RWPE2 (cell line): ENCODE measurements at regions not wholly inside any gene's neighbourhood (a gene's known extent, or its start where the extent isn't known, plus 50 kb on each side); places are given as distances from the start of the nearest gene placed in this dataset.

Source experiments
- ATAC-seq: fragments of 200-7000 bp; cut with Tn5 transposase; 3 replicates; pipeline ENCODE4 v1.9.1; 2021; ENCODE audit warnings: low read depth
- DNase-seq: peaks from one replicate; pipeline ENCODE4 v3.0.0-alpha.2; 2020; ENCODE audit warnings: low spot score
- H3K27ac ChIP-seq: fragments of 450-650 bp; 2 replicates; pipeline ENCODE4 v1.5.1; 2017; ENCODE audit warnings: mild to moderate bottlenecking; ENCODE audit not compliant: poor library complexity, severe bottlenecking
- H3K27me3 ChIP-seq: fragments of 250-450 bp; sonication (Bioruptor Pico); 2 replicates; pipeline ENCODE4 v1.5.1; 2021; ENCODE audit warnings: mild to moderate bottlenecking, moderate library complexity; ENCODE audit not compliant: insufficient read depth, poor library complexity, severe bottlenecking
- H3K36me3 ChIP-seq: fragments of 250-450 bp; sonication (Bioruptor Pico); 2 replicates; pipeline ENCODE4 v1.5.1; 2020; ENCODE audit warnings: low read depth, mild to moderate bottlenecking, moderate library complexity
- H3K4me1 ChIP-seq: fragments of 250-450 bp; sonication (Bioruptor Pico); 2 replicates; pipeline ENCODE4 v1.5.1; 2021; ENCODE audit warnings: mild to moderate bottlenecking, moderate library complexity; ENCODE audit not compliant: insufficient read depth, poor library complexity, severe bottlenecking
- H3K4me3 ChIP-seq: fragments of 250-450 bp; sonication (Bioruptor Pico); 2 replicates; pipeline ENCODE4 v1.5.1; 2021; ENCODE audit warnings: mild to moderate bottlenecking, moderate library complexity; ENCODE audit not compliant: severe bottlenecking
- H3K9me3 ChIP-seq: fragments of 250-450 bp; sonication (Bioruptor Pico); 2 replicates; pipeline ENCODE4 v1.5.1; 2021; ENCODE audit warnings: mild to moderate bottlenecking, moderate library complexity; ENCODE audit not compliant: severe bottlenecking
- CTCF ChIP-seq: fragments of 450-650 bp; IDR thresholded peaks from one replicate; pipeline ENCODE4 v1.5.1; 2017; ENCODE audit warnings: mild to moderate bottlenecking, moderate library complexity; ENCODE audit not compliant: poor library complexity, severe bottlenecking

DNA sequence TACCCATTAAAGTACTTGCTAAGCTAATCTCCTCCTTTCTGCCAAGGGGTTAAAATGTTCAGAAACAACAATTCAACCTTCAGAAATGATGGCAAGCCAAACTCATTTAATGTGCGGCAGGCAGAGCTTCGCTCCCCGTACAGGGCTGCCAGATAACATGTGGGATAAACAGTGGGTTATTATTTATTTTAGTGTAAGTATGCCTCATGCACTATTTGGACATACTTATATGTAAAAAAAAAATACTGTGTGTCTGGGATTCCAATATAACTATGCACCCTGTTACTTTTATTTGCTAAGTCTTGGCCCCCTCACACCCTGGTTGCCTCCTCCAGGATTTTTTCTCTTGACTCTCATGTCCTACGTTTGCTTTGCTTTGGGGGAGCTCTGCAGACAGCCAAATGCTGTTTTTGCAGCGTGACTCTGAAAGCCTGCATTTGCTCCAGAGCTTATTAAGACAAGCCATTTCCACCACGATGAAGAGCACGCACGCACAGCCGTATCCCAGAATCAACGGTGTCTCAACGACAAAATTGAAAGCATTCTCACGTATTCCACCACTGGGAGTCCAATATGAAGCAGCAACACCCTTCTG lies 86.5 kb upstream of the SHANK2 start:
- Histone ChIP-seq H3K4me3 (no peak overlapping the region), H3K36me3 (no peaks in the 10 kb centered on the region), H3K4me1 (peaks cover 9% of the 10 kb centered on the region), H3K9me3 (no peaks in the 10 kb centered on the region), H3K27ac (no peak overlapping the region), H3K27me3 (no peaks in the 10 kb centered on the region)
- DNase-seq (no peak), ATAC-seq (no peak)
- TF ChIP-seq CTCF: no peak

- Histone ChIP-seq H3K4me3 (no peak overlapping the region), H3K4me1 (peaks cover 9% of the 10 kb centered on the region), H3K27ac (no peak overlapping the region), H3K27me3 (no peaks in the 10 kb centered on the region), H3K9me3 (peaks cover 4% of the 10 kb centered on the region), H3K36me3 (no peaks in the 10 kb centered on the region)
- no peak for TF ChIP-seq CTCF
- peak; percentile 17 for DNase-seq
- ATAC-seq: no peak
Measured at GRCh38 chr11:71336996-71337754, 84.8 kb upstream of the SHANK2 start.

DNA sequence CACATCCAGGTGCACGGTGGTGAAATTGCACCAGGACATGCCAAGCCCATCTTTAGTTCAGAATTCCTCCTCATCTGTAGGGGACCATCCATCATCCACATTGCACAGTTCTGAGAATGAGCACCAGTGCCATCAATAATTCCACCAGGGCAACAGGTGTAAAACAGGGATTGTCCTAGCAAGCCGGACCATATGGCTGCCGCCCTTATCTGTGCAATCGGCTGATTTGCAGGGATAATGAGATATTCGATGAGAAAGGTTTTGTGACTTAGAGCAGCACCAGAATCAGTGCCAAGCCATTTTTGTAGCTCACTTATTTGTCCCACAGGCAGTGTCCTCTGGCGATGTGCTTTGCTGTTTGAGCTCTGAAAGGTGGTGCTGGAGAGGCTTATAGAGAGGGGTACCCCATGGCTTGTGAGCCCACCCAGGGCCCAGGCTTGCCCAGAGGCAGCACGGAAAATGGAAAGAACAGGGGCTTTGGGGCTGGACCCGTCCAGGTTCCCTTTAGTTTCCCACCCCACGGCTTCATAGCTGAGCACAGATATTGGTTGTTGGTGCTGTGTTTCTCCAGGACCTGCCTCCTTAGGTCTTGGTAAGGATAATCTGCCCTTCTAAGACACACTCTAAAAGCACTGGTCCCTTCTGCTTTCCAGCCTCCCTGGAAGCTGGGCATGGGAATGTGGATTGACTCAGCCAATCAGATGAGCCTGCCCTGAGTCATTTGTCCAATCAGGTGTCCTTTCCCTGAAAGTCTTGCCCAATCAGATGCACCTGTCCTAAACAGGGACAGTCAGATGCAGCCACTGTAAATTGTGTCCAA lies 84.0 kb upstream of the SHANK2 start:
- ATAC-seq: no peak
- H3K4me1 ChIP-seq: peaks cover 9% of the 10 kb centered on the region
- no peak overlapping the region for H3K4me3 ChIP-seq
- H3K27ac ChIP-seq: no peak overlapping the region
- no peaks in the 10 kb centered on the region for H3K27me3 ChIP-seq
- TF ChIP-seq CTCF: no peak
- DNase-seq: peak; percentile 9
- H3K36me3 ChIP-seq: no peaks in the 10 kb centered on the region
- peaks cover 4% of the 10 kb centered on the region for H3K9me3 ChIP-seq

DNA sequence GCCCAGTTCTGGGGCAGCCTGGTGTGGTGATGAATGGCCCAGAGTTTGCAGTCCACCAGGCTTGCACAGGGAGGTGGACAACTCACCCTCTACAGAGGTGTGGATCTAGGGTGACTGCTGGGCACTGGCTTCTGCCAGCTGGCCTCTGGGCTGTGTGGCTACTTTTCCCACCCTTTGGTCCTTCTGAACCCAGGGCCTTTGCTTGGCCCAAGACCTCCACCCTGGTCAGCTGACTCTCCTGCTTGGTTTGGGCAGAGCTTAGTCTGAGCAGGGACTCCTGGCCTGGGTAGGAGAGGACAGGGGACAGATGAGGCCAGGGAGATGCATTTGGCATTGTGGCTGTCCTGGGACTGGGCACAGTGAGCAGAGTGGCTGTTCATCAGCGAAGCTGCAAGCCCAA lies 83.0 kb upstream of the SHANK2 start:
- no peaks in the 10 kb centered on the region for H3K27me3 ChIP-seq

More for the DNA sequence above, 83.0 kb upstream of the SHANK2 start:
- DNase-seq (peak; percentile 25), ATAC-seq (no peak)
- TF ChIP-seq CTCF: no peak
- no peak overlapping the region for H3K4me3 ChIP-seq
- no peaks in the 10 kb centered on the region for H3K36me3 ChIP-seq
- peaks cover 9% of the 10 kb centered on the region for H3K4me1 ChIP-seq
- no peak overlapping the region for H3K27ac ChIP-seq
- peaks cover 4% of the 10 kb centered on the region for H3K9me3 ChIP-seq
